ENCODE measurements at regions not wholly inside any gene's neighbourhood (a gene's known extent, or its start where the extent isn't known, plus 50 kb on each side); places are given as distances from the start of the nearest gene placed in this dataset.

GRCh38 chr9:118596374-118597015 is 772.7 kb downstream of the BRINP1 start:
- no peak for TF ChIP-seq TEAD1 (CRISPR knock-in tag; IDR thresholded peaks at IDR 0.05)
- TF ChIP-seq CTCF (IDR thresholded peaks at IDR 0.05), result no peak
- TF ChIP-seq, protein P1, sequence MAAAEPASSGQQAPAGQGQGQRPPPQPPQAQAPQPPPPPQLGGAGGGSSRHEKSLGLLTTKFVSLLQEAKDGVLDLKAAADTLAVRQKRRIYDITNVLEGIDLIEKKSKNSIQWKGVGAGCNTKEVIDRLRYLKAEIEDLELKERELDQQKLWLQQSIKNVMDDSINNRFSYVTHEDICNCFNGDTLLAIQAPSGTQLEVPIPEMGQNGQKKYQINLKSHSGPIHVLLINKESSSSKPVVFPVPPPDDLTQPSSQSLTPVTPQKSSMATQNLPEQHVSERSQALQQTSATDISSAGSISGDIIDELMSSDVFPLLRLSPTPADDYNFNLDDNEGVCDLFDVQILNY (CRISPR knock-in tag; IDR thresholded peaks at IDR 0.05), result no peak
- no peak for TF ChIP-seq HMGXB4 (CRISPR knock-in tag; IDR thresholded peaks at IDR 0.05)
- no peak for TF ChIP-seq SP1 (CRISPR knock-in tag; conservative IDR thresholded peaks at IDR 0.05)
- no peak for TF ChIP-seq ATF1 (CRISPR knock-in tag; IDR thresholded peaks at IDR 0.05)
- TF ChIP-seq ATF2 (CRISPR knock-in tag; IDR thresholded peaks at IDR 0.05; ENCODE audit: borderline replicate concordance, low read depth), result no peak
- no peak for TF ChIP-seq CREM (CRISPR knock-in tag; IDR thresholded peaks at IDR 0.05)
- TF ChIP-seq, protein P2, sequence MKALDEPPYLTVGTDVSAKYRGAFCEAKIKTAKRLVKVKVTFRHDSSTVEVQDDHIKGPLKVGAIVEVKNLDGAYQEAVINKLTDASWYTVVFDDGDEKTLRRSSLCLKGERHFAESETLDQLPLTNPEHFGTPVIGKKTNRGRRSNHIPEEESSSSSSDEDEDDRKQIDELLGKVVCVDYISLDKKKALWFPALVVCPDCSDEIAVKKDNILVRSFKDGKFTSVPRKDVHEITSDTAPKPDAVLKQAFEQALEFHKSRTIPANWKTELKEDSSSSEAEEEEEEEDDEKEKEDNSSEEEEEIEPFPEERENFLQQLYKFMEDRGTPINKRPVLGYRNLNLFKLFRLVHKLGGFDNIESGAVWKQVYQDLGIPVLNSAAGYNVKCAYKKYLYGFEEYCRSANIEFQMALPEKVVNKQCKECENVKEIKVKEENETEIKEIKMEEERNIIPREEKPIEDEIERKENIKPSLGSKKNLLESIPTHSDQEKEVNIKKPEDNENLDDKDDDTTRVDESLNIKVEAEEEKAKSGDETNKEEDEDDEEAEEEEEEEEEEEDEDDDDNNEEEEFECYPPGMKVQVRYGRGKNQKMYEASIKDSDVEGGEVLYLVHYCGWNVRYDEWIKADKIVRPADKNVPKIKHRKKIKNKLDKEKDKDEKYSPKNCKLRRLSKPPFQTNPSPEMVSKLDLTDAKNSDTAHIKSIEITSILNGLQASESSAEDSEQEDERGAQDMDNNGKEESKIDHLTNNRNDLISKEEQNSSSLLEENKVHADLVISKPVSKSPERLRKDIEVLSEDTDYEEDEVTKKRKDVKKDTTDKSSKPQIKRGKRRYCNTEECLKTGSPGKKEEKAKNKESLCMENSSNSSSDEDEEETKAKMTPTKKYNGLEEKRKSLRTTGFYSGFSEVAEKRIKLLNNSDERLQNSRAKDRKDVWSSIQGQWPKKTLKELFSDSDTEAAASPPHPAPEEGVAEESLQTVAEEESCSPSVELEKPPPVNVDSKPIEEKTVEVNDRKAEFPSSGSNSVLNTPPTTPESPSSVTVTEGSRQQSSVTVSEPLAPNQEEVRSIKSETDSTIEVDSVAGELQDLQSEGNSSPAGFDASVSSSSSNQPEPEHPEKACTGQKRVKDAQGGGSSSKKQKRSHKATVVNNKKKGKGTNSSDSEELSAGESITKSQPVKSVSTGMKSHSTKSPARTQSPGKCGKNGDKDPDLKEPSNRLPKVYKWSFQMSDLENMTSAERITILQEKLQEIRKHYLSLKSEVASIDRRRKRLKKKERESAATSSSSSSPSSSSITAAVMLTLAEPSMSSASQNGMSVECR (CRISPR knock-in tag; IDR thresholded peaks at IDR 0.05; ENCODE audit: borderline replicate concordance), result no peak
- TF ChIP-seq ZNF512 (CRISPR knock-in tag; IDR thresholded peaks at IDR 0.05; ENCODE audit: borderline replicate concordance), result no peak

Data from WTC11 (cell line).